Fibroblast of lung (primary cell): ENCODE measurements at regions not wholly inside any gene's neighbourhood (a gene's known extent, or its start where the extent isn't known, plus 50 kb on each side); places are given as distances from the start of the nearest gene placed in this dataset.
"Not testable (repeated sequence)": the region's sequence is repeated elsewhere in the genome, so short reads cannot be mapped to it uniquely, and the experiment has no call there.

ENCODE experiments used
- CTCF ChIP-seq, 2 donors: IDR thresholded peaks in 1 of 2; conservative IDR thresholded peaks in 1 of 2; 1 replicate in 1 of 2; 2 replicates in 1 of 2; pipeline ENCODE4 v1.5.1; 2011 to 2012; ENCODE audit warnings: low read length in 2 of 2, control low read depth in 1 of 2, inconsistent platforms in 1 of 2, low read depth in 1 of 2, mild to moderate bottlenecking in 1 of 2
- EZH2 ChIP-seq: IDR thresholded peaks from 2 replicates; pipeline ENCODE4 v1.5.1; 2012; ENCODE audit warnings: low read length, control low read depth, mild to moderate bottlenecking; ENCODE audit errors: missing control alignments

- TF ChIP-seq CTCF (conservative IDR thresholded peaks at IDR 0.05 in 1 of 2, IDR thresholded peaks at IDR 0.05 in 1 of 2; ENCODE audit: low read depth in 1 of 2, low read length in 2 of 2); EZH2: not testable (repeated sequence)
These were observed 61.5 kb upstream of the EMX2 start for GRCh38 chr10:117481011-117481410.
